Liver (tissue), 3 donors: ENCODE measurements at regions not wholly inside any gene's neighbourhood (a gene's known extent, or its start where the extent isn't known, plus 50 kb on each side); places are given as distances from the start of the nearest gene placed in this dataset.

ENCODE experiments used
- CTCF ChIP-seq: fragments of 150-350 bp; IDR thresholded peaks from 2 replicates; pipeline ENCODE4 v1.5.1; 2017; ENCODE audit warnings: improper control_type of control experiment, low read depth, low read length; ENCODE audit not compliant: missing input control
- MAX ChIP-seq: IDR thresholded peaks from 2 replicates; pipeline ENCODE4 v1.6.1; 2016; ENCODE audit warnings: antibody characterized with exemption
- RAD21 ChIP-seq, 2 donors: IDR thresholded peaks; 2 replicates each; pipeline ENCODE4 v1.6.1; 2016; ENCODE audit warnings: antibody characterized with exemption in 2 of 2, mild to moderate bottlenecking in 2 of 2
- REST ChIP-seq: IDR thresholded peaks from 2 replicates; pipeline ENCODE4 v1.6.1; 2016; ENCODE audit warnings: antibody characterized with exemption, mild to moderate bottlenecking
- SP1 ChIP-seq: IDR thresholded peaks from 2 replicates; pipeline ENCODE4 v1.6.1; 2018; ENCODE audit warnings: antibody characterized with exemption, mild to moderate bottlenecking
- YY1 ChIP-seq: IDR thresholded peaks from 2 replicates; pipeline ENCODE4 v1.6.1; 2016; ENCODE audit warnings: antibody characterized with exemption, mild to moderate bottlenecking
- ZBTB33 ChIP-seq: IDR thresholded peaks from 2 replicates; pipeline ENCODE4 v1.6.1; 2016; ENCODE audit warnings: antibody characterized with exemption
- donor health status: healthy.
- donor health status: healthy.

- no peak for TF ChIP-seq RAD21 (IDR thresholded peaks at IDR 0.05)
- no peak for TF ChIP-seq MAX
- TF ChIP-seq CTCF: no peak
- no peak for TF ChIP-seq SP1
- TF ChIP-seq YY1: no peak
- no peak for TF ChIP-seq REST
- no peak for TF ChIP-seq ZBTB33
These were observed 119.1 kb upstream of the DTNBP1 start for GRCh38 chr6:15781890-15782289.
